ENCODE measurements at regions not wholly inside any gene's neighbourhood (a gene's known extent, or its start where the extent isn't known, plus 50 kb on each side); places are given as distances from the start of the nearest gene placed in this dataset.

DNA sequence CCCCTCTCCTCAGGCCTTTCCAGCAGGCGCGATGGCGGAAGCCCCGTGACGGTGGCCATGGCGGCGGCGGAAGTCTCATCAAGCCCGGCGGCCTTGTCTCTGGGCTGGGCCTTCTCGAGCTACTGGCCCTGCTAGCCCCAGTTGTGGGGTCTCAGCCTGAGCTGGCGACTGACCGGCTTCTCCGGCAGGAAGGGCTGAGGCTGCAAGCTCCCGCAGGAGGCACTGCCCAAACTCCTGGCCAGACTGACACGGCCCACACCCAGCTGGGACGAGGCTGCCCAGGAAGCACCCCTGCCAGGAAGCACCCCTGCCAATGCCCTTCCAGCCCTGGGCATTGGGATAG is 88.5 kb upstream of the ANKH start:
- TF ChIP-seq POLR2A (IDR thresholded peaks at IDR 0.05) = no peak
- TF ChIP-seq, protein P1, sequence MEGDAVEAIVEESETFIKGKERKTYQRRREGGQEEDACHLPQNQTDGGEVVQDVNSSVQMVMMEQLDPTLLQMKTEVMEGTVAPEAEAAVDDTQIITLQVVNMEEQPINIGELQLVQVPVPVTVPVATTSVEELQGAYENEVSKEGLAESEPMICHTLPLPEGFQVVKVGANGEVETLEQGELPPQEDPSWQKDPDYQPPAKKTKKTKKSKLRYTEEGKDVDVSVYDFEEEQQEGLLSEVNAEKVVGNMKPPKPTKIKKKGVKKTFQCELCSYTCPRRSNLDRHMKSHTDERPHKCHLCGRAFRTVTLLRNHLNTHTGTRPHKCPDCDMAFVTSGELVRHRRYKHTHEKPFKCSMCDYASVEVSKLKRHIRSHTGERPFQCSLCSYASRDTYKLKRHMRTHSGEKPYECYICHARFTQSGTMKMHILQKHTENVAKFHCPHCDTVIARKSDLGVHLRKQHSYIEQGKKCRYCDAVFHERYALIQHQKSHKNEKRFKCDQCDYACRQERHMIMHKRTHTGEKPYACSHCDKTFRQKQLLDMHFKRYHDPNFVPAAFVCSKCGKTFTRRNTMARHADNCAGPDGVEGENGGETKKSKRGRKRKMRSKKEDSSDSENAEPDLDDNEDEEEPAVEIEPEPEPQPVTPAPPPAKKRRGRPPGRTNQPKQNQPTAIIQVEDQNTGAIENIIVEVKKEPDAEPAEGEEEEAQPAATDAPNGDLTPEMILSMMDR (IDR thresholded peaks at IDR 0.05 in 4 of 5, conservative IDR thresholded peaks at IDR 0.05 in 1 of 5) = no peak
